ENCODE measurements at regions not wholly inside any gene's neighbourhood (a gene's known extent, or its start where the extent isn't known, plus 50 kb on each side); places are given as distances from the start of the nearest gene placed in this dataset.

DNA sequence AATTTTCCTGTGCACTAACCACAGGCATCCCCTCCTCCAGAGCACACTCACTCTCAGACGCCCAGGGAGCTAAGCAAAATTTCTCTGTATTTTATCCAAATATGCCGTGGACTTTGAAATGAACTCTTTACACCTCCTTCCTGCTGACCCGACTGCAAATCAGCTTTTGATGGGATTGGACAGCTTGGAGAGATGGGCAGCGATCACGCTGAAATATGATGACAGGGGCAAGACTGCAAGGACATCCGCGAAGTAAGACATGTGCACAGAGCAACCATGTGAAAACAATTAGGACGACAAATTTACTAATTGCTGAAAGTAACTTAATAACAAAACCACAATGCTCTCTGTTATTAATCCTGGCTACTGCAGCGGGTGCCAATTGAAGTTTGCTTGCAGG lies 64.6 kb upstream of the CLDN14 start:
- TF ChIP-seq, protein P1, sequence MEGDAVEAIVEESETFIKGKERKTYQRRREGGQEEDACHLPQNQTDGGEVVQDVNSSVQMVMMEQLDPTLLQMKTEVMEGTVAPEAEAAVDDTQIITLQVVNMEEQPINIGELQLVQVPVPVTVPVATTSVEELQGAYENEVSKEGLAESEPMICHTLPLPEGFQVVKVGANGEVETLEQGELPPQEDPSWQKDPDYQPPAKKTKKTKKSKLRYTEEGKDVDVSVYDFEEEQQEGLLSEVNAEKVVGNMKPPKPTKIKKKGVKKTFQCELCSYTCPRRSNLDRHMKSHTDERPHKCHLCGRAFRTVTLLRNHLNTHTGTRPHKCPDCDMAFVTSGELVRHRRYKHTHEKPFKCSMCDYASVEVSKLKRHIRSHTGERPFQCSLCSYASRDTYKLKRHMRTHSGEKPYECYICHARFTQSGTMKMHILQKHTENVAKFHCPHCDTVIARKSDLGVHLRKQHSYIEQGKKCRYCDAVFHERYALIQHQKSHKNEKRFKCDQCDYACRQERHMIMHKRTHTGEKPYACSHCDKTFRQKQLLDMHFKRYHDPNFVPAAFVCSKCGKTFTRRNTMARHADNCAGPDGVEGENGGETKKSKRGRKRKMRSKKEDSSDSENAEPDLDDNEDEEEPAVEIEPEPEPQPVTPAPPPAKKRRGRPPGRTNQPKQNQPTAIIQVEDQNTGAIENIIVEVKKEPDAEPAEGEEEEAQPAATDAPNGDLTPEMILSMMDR (IDR thresholded peaks at IDR 0.05; ENCODE audit: low read depth, low read length) = no peak
- no peak for TF ChIP-seq EZH2phosphoT487 (IDR thresholded peaks at IDR 0.05; ENCODE audit: low read depth)
